ENCODE measurements at regions not wholly inside any gene's neighbourhood (a gene's known extent, or its start where the extent isn't known, plus 50 kb on each side); places are given as distances from the start of the nearest gene placed in this dataset.

DNA sequence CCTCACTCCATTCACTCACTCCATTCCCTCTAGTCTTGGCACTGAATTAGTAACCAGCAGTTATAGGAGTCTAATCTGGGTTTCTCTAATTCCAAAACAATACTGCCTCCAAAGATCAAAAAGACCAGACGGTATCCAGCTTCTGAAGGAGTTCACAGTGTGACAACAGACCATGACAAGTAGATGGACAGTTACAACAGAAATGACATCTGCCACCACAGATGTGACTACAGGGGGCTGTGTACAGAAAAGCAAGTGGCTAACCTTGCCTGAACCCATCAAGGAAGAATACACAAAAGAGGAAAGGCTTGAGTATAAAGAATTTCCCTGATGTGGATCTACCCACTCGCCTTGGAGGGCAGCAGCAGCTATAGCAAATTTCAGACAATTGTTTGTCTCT lies 112.4 kb downstream of the ACTL7B start:
- no peak for TF ChIP-seq EZH2phosphoT487 (IDR thresholded peaks at IDR 0.05; ENCODE audit: borderline replicate concordance, low read length)
- TF ChIP-seq, protein P1, sequence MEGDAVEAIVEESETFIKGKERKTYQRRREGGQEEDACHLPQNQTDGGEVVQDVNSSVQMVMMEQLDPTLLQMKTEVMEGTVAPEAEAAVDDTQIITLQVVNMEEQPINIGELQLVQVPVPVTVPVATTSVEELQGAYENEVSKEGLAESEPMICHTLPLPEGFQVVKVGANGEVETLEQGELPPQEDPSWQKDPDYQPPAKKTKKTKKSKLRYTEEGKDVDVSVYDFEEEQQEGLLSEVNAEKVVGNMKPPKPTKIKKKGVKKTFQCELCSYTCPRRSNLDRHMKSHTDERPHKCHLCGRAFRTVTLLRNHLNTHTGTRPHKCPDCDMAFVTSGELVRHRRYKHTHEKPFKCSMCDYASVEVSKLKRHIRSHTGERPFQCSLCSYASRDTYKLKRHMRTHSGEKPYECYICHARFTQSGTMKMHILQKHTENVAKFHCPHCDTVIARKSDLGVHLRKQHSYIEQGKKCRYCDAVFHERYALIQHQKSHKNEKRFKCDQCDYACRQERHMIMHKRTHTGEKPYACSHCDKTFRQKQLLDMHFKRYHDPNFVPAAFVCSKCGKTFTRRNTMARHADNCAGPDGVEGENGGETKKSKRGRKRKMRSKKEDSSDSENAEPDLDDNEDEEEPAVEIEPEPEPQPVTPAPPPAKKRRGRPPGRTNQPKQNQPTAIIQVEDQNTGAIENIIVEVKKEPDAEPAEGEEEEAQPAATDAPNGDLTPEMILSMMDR (conservative IDR thresholded peaks at IDR 0.05; ENCODE audit: low read depth, low read length): no peak
- no peak for TF ChIP-seq EZH2 (IDR thresholded peaks at IDR 0.05; ENCODE audit: low read length, unreplicated experiment)
